HG03159 (cell line): ENCODE measurements at regions not wholly inside any gene's neighbourhood (a gene's known extent, or its start where the extent isn't known, plus 50 kb on each side); places are given as distances from the start of the nearest gene placed in this dataset.
"Not testable (repeated sequence)": the region's sequence is repeated elsewhere in the genome, so short reads cannot be mapped to it uniquely, and the experiment has no call there.

Source experiments
- ATAC-seq: cut with Tn5 transposase; IDR thresholded peaks from one replicate; pipeline ENCODE4 v1.9.1; 2021; ENCODE audit warnings: mild to moderate bottlenecking, moderate library complexity; ENCODE audit not compliant: unreplicated experiment

DNA sequence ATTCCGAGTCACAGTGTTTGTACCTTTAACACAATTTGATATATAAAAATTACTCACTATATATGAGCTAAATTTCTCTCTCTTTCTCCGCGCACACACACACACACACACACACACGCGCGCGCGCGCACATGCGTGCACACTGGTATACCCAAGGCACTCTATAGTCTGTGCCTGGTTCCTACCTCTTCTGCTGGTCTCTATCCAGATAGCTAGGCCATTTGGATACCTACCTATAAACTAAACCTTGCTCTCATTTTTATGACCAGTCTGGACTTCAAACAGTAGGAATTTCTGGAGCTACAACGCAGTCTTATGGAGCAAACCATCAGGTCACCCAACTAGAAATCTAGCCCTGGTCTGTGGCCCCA, 97.1 kb upstream of the MAGI3 start:
- no peak for ATAC-seq

DNA sequence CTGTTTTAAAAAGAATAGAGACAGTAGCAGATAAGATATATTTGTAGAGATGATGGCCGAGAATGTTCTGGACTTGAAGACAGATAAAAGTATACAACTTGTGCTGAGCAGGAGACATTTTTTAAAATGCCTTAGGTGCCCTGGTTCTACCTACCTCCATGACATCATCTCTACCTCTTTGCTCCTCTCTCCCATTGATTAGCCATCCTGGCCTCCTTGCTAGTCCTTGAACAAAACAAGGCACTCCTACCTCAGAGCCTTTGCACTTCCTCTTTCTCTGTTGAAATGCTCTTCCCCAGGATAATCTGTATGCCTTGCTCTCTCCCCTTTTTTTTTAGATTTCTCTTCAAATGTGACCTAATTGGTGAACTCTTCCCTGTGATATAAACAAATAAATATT, 92.6 kb upstream of the MAGI3 start:
- ATAC-seq, result no peak

DNA sequence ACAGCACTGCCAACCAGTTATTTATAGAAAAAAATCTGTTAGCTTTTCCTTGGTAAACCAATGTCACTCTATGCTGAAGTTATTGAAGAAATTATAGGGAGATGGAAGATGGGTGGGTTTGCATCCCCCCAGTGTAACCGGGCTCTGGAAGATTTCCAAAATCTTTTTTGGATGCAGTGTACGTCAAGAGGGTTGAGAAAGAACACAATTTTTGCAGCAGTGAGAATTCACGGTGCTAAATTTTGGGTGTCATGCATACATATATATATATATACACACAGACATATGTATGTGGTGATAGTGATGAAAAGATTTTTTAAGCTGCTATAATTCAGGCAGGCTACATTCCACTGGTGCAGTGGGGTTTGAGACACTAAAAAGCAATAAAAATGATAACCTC, 91.4 kb upstream of the MAGI3 start:
- ATAC-seq, result no peak

- ATAC-seq, result no peak
Measured at GRCh38 chr1:113302636-113303035, 87.7 kb upstream of the MAGI3 start.

DNA sequence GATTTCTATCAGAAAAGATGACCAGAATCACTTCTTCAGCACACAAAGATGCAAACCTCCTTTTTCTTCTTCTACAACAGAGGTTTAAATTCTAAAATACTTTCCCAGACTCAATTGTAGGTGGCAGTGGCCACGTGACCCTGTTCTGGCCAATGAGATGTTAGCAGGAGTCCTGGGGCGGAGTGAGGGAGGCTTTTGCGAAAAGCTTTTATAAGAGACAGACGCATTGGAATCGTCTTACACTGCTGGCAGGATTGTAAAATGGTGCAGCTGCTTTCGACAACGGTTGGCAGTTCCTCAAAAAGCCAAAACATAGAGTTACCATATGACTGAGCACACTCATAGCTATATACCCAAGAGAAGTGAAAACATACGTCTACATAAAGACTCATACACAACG, 87.0 kb upstream of the MAGI3 start:
- ATAC-seq, result no peak

DNA sequence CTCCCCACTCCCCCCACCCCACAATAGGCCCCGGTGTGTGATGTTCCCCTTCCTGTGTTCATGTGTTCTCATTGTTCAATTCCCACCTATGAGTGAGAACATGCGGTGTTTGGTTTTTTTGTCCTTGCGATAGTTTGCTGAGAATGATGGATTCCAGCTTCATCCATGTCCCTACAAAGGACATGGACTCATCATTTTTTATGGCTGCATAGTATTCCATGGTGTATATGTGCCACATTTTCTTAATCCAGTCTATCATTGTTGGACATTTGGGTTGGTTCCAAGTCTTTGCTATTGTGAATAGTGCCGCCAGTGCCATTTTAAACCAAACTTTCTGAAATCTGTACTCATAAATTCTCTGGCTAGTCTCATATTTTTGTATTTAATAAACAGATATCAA, 85.3 kb upstream of the MAGI3 start:
- not testable (repeated sequence) for ATAC-seq

GRCh38 chr1:113307771-113308445, 82.4 kb upstream of the MAGI3 start:
- ATAC-seq, result no peak

DNA sequence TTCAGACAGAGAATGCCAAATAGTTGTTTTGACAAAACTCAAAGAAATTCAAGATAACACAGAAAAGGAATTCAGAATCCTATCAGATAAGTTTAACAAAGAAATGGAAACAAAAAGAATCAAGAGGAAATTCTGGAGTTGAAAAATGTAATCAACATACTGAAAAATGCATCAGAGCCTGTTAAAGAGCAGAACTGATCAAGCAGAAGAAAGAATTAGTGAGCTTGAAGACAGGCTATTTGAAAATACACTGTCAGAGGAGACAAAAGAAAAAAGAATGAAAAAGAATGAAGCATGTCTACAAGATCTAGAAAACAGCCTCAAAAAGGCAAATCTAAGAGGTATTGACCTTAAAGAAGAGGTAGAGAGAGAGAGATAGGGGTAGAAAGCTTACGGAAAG, 77.7 kb upstream of the MAGI3 start:
- ATAC-seq, result not testable (repeated sequence)

- no peak for ATAC-seq
Measured at GRCh38 chr1:113314600-113314999, 75.7 kb upstream of the MAGI3 start.

DNA sequence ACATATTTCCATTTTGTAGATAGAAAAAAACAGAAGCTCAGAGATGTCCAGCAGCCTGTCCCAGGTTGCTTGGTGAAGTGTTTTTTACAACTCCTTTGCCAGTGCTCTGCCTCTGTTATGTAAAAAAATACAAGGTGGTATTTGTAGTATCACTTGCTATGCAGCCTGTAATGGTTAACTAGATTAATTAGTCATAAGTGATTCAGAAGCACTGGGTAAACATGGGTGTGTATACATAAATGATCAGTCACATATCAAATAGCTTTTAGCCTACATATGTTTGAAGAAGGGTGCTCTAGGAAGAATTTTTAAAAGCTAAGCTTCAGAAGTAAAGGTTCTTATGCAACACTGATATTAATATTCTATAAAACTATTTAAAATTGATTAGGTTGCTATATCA, 70.0 kb upstream of the MAGI3 start:
- no peak for ATAC-seq

GRCh38 chr1:113320972-113321680, 69.2 kb upstream of the MAGI3 start:
- no peak for ATAC-seq

GRCh38 chr1:113321771-113322387, 68.4 kb upstream of the MAGI3 start:
- no peak for ATAC-seq

- ATAC-seq, result no peak
Measured at GRCh38 chr1:113322439-113322838, 67.9 kb upstream of the MAGI3 start.

DNA sequence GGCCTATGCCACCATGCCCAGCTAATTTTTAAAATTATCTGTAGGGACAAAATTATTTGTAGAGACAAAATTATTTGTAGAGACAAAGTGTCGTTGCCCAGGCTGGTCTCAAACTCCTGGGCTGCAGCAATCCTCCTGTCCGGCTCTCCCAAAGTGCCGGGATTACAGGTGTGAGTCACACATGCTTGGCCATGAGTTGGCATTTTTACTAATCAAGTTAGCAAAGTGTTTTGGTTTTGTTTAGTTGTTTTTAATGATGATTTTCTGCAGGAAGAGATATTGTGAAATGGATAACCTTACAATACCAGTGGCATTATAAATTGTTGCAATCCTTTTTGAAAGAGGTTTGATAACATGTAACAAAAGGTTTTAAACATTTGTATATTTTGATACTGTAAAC, 65.3 kb upstream of the MAGI3 start:
- no peak for ATAC-seq

DNA sequence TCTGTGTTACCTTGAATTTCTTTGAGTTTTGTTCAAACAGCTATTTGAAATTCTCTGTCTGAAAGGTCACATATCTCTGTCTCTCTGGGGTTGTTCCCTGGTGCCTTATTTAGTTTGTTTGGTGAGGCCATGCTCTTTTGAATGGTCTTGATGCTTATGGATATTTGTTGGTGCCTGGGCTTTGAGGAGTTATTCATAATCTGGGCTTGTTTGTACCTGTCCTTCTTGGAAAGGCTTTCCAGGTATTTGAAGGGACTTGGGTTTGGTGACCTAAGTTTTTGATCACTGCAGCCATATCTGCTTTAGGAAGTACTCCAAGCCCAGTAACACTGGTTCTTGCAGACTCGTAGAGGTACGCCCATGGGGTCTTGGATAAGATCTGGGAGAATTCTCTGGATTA, 63.3 kb upstream of the MAGI3 start:
- ATAC-seq, result no peak

DNA sequence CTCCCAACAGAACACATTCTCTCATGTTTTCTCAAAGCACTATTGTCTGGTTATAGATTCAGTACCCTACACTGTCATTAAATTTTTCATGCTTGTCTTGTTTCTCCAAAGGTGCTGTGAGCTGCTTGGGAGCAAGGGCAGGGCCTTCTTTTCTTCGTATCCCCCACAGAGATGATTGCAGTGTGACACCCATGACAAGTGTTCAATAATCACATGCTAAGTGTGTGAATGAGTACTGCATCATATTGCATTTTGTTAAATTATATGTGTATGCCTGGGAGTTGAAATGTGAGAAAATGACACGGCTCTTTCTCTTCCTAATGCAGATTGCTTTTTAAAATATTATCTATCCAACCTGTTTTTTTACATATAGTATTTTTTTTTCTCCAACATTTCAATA, 57.3 kb upstream of the MAGI3 start:
- ATAC-seq, result no peak

- ATAC-seq, result no peak
Measured at GRCh38 chr1:113340038-113340437, 50.3 kb upstream of the MAGI3 start.
